ENCODE measurements at regions not wholly inside any gene's neighbourhood (a gene's known extent, or its start where the extent isn't known, plus 50 kb on each side); places are given as distances from the start of the nearest gene placed in this dataset.

GRCh38 chr12:128042825-128043224 lies 224.1 kb upstream of the TMEM132C start:
- DNase-seq, result no peak
- Histone ChIP-seq H3K9me3 (no peaks in the 10 kb centered on the region), H3K4me1 (no peaks in the 10 kb centered on the region), H3K36me3 (no peaks in the 10 kb centered on the region), H3K27ac (no peak overlapping the region), H3K27me3 (no peaks in the 10 kb centered on the region), H3K4me3 (no peak overlapping the region)
- TF ChIP-seq CTCF (IDR thresholded peaks at IDR 0.05) (no peak), POLR2A (IDR thresholded peaks at IDR 0.05) (no peak)

- Histone ChIP-seq H3K9me3 (no peaks in the 10 kb centered on the region), H3K27me3 (no peaks in the 10 kb centered on the region), H3K4me3 (no peak overlapping the region), H3K36me3 (no peaks in the 10 kb centered on the region), H3K4me1 (no peaks in the 10 kb centered on the region), H3K27ac (no peak overlapping the region)
- TF ChIP-seq CTCF (IDR thresholded peaks at IDR 0.05) (no peak), POLR2A (IDR thresholded peaks at IDR 0.05) (no peak)
- no peak for DNase-seq
Observed at GRCh38 chr12:128043317-128043716, 223.7 kb upstream of the TMEM132C start.

GRCh38 chr12:128047266-128048060 lies 219.5 kb upstream of the TMEM132C start:
- Histone ChIP-seq H3K9me3 (no peaks in the 10 kb centered on the region), H3K36me3 (no peaks in the 10 kb centered on the region), H3K27me3 (no peaks in the 10 kb centered on the region), H3K27ac (no peak overlapping the region), H3K4me3 (no peak overlapping the region), H3K4me1 (no peaks in the 10 kb centered on the region)
- DNase-seq, result no peak
- no peak for TF ChIP-seq CTCF (IDR thresholded peaks at IDR 0.05)
- TF ChIP-seq POLR2A (IDR thresholded peaks at IDR 0.05), result no peak

- Histone ChIP-seq H3K36me3 (no peaks in the 10 kb centered on the region), H3K27me3 (no peaks in the 10 kb centered on the region), H3K27ac (no peak overlapping the region), H3K4me1 (no peaks in the 10 kb centered on the region), H3K9me3 (no peaks in the 10 kb centered on the region), H3K4me3 (no peak overlapping the region)
- DNase-seq, result no peak
- TF ChIP-seq CTCF (IDR thresholded peaks at IDR 0.05) (no peak), POLR2A (IDR thresholded peaks at IDR 0.05) (no peak)
Observed at GRCh38 chr12:128052331-128052730, 214.6 kb upstream of the TMEM132C start.

DNA sequence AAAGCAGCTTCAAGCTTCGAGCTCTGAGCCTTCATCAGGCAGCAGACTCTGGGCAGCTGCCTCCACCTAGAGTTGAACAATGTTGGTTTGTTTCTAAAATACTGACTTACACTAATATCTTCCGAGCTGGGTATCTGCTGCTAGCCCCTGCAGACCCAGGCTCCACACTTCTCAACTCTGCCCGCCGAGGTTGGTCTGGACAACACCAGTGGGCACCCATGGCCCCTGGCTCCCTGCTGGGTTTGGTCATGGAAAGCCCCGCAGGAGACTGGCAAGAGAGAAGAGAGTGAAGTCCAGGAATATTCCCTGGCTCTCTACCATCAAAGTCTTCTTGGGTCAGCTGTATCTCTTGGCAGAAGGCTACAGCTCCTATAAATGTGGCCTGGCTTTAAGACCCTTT lies 214.2 kb upstream of the TMEM132C start:
- H3K4me1 ChIP-seq, result no peaks in the 10 kb centered on the region
- H3K27me3 ChIP-seq, result no peaks in the 10 kb centered on the region
- H3K9me3 ChIP-seq, result no peaks in the 10 kb centered on the region
- DNase-seq, result no peak
- H3K4me3 ChIP-seq, result no peak overlapping the region
- TF ChIP-seq POLR2A (IDR thresholded peaks at IDR 0.05), result no peak
- TF ChIP-seq CTCF (IDR thresholded peaks at IDR 0.05), result no peak
- no peak overlapping the region for H3K27ac ChIP-seq
- no peaks in the 10 kb centered on the region for H3K36me3 ChIP-seq
